ENCODE measurements at regions not wholly inside any gene's neighbourhood (a gene's known extent, or its start where the extent isn't known, plus 50 kb on each side); places are given as distances from the start of the nearest gene placed in this dataset.

DNA sequence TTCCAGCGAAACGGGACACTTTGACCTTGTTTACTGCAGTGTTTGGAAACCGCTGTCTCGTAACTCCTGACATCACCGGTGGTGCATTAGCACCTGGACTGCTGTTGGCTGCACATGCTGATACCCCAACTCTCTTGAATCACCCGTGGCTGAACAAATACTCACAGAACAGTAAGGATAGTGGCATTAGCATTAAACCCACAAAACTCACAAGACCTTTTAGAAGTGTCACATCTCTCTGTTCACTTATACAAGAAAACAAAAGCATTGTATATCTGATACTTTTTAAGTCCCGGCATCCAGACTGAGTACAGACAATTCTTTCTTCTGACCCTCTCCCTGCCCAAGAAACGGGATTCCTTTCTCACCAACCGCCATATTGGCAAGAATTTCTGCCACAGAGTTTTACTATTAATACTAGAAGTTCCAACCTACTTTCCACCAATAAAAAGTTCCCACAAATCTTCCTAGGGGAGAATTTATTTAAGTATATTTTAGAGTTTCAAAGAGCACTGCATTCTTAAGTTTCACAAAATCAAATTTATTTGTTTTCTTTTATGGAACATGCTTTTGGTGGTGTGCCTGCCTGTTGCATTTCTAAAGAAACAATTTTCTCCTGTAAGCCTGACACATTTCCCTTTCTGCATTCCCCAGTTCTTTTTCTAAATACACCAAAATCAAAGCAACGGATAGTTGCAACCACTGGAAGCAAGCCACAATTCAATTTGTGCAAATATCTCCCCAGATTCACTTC, 208.4 kb upstream of the KLF14 start:
- no peak for TF ChIP-seq EP300 (IDR thresholded peaks at IDR 0.05; ENCODE audit: borderline replicate concordance)
- TF ChIP-seq TCF12 (IDR thresholded peaks at IDR 0.05; ENCODE audit: low read depth): no peak
- TF ChIP-seq NFIC (IDR thresholded peaks at IDR 0.05): no peak
- TF ChIP-seq CEBPB (IDR thresholded peaks at IDR 0.05): no peak
- no peak for TF ChIP-seq TEAD4 (IDR thresholded peaks at IDR 0.05)
- TF ChIP-seq CREB1 (IDR thresholded peaks at IDR 0.05; ENCODE audit: low read depth): no peak
- TF ChIP-seq EGR1 (IDR thresholded peaks at IDR 0.05): no peak

DNA sequence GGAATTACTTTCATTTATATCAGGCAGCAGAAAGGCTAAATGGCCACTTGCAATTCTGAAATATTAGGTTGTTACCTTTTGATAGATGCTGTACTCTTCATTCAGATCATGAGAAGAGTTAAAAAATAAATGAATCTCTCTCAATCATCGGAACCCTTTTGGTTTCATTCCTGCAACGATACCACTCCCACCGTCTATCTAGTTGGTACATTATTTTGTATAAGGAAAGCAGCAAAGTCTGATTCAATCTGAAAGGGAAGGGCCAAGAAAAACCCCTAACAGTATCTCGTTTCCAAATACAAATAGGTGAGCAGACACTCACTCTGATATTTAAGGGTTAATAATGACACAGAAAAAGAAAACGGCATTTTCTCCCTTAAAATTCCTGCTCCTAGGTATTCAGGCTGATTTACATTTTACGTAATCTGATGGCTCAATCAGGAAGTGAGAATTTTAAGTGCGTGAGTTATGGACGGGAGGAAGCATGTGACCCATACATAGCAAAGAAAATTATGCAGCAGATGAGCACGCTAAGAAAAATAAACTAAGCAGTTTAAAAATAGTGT, 209.4 kb upstream of the KLF14 start:
- TF ChIP-seq ZBTB7A (IDR thresholded peaks at IDR 0.05; ENCODE audit: low read depth) (no peak), TAF1 (IDR thresholded peaks at IDR 0.05; ENCODE audit: low read depth) (no peak)
- TF ChIP-seq, protein P1, sequence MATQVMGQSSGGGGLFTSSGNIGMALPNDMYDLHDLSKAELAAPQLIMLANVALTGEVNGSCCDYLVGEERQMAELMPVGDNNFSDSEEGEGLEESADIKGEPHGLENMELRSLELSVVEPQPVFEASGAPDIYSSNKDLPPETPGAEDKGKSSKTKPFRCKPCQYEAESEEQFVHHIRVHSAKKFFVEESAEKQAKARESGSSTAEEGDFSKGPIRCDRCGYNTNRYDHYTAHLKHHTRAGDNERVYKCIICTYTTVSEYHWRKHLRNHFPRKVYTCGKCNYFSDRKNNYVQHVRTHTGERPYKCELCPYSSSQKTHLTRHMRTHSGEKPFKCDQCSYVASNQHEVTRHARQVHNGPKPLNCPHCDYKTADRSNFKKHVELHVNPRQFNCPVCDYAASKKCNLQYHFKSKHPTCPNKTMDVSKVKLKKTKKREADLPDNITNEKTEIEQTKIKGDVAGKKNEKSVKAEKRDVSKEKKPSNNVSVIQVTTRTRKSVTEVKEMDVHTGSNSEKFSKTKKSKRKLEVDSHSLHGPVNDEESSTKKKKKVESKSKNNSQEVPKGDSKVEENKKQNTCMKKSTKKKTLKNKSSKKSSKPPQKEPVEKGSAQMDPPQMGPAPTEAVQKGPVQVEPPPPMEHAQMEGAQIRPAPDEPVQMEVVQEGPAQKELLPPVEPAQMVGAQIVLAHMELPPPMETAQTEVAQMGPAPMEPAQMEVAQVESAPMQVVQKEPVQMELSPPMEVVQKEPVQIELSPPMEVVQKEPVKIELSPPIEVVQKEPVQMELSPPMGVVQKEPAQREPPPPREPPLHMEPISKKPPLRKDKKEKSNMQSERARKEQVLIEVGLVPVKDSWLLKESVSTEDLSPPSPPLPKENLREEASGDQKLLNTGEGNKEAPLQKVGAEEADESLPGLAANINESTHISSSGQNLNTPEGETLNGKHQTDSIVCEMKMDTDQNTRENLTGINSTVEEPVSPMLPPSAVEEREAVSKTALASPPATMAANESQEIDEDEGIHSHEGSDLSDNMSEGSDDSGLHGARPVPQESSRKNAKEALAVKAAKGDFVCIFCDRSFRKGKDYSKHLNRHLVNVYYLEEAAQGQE (IDR thresholded peaks at IDR 0.05; ENCODE audit: low read depth): no peak

DNA sequence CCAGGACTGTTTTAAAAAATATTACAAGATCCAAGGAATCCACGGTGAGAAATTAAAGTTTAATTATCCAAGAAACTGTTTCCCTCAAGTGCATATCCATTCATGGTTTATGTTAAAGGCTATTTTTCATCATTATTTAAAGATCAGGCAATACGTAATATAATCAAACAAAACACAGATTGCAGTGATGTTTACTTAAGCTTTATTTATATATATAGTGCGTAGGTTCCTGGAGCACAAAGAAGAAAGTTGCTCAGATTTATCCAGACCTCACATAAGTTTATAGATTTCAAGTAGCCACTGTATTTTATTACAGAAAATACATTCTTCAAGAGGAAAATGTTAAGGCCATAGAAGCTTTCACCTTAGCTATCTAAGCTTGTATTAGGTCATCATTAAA, 210.0 kb upstream of the KLF14 start:
- no peak for TF ChIP-seq TAF1 (IDR thresholded peaks at IDR 0.05; ENCODE audit: low read depth)

DNA sequence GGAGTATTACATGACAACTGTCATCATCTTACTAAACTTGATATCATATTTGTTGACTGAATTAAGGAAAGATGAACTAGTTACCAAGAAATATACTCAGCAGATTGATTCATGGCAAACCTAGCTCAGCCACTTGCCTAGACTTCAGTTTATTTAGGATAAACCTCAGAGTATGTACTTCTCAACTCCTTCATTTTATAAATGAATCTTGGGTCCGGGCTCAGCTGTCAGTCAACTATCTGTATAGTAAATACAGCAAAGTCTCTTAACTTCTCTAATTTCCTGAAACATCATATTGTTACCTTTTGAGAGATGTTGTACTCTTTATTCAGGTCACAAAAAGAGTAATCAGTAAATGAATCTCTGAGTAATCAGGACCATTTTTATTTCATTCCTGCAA, 211.0 kb upstream of the KLF14 start:
- TF ChIP-seq NFIC (IDR thresholded peaks at IDR 0.05): no peak
- TF ChIP-seq, protein P1 (IDR thresholded peaks at IDR 0.05; ENCODE audit: low read depth): no peak
- no peak for TF ChIP-seq EGR1 (IDR thresholded peaks at IDR 0.05)
- TF ChIP-seq ZBTB7A (IDR thresholded peaks at IDR 0.05; ENCODE audit: low read depth): no peak
- TF ChIP-seq, protein P2, sequence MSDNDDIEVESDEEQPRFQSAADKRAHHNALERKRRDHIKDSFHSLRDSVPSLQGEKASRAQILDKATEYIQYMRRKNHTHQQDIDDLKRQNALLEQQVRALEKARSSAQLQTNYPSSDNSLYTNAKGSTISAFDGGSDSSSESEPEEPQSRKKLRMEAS (IDR thresholded peaks at IDR 0.05): no peak
- no peak for TF ChIP-seq TAF1 (IDR thresholded peaks at IDR 0.05; ENCODE audit: low read depth)
- TF ChIP-seq FOXM1 (IDR thresholded peaks at IDR 0.05; ENCODE audit: borderline replicate concordance, low read depth): no peak
- no peak for TF ChIP-seq CREB1 (IDR thresholded peaks at IDR 0.05; ENCODE audit: low read depth)
- TF ChIP-seq EP300 (IDR thresholded peaks at IDR 0.05; ENCODE audit: borderline replicate concordance): no peak
- TF ChIP-seq RAD21 (IDR thresholded peaks at IDR 0.05; ENCODE audit: low read depth): no peak
- TF ChIP-seq CEBPB (IDR thresholded peaks at IDR 0.05): no peak
- TF ChIP-seq, protein P3, sequence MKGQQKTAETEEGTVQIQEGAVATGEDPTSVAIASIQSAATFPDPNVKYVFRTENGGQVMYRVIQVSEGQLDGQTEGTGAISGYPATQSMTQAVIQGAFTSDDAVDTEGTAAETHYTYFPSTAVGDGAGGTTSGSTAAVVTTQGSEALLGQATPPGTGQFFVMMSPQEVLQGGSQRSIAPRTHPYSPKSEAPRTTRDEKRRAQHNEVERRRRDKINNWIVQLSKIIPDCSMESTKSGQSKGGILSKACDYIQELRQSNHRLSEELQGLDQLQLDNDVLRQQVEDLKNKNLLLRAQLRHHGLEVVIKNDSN (IDR thresholded peaks at IDR 0.05): no peak
- no peak for TF ChIP-seq TCF12 (IDR thresholded peaks at IDR 0.05; ENCODE audit: low read depth)
- TF ChIP-seq TEAD4 (IDR thresholded peaks at IDR 0.05): no peak
- TF ChIP-seq YY1 (IDR thresholded peaks at IDR 0.05; ENCODE audit: low read depth): no peak

DNA sequence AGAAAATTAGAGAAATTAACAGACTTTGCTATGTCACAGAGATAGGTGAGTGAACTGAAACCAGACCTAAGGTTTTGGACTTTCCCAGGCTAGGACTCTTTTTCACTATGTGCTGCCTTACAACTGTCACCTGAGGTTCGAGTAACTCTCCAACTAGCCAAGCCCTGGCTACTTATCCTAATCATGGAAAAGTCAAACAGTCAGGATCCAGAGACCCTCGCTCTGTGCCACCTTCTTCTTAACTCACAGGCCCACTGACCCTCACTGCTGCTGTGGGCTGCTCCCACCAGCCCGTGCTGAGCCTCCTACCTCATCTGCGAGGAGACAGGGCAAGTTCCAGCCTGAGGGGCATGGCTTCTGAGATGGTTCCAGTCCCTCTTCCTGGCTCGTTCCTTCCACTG, 211.4 kb upstream of the KLF14 start:
- no peak for TF ChIP-seq YY1 (IDR thresholded peaks at IDR 0.05; ENCODE audit: low read depth)
- no peak for TF ChIP-seq CREB1 (IDR thresholded peaks at IDR 0.05; ENCODE audit: low read depth)
- no peak for TF ChIP-seq TCF12 (IDR thresholded peaks at IDR 0.05; ENCODE audit: low read depth)
- no peak for TF ChIP-seq NFIC (IDR thresholded peaks at IDR 0.05)
- no peak for TF ChIP-seq EGR1 (IDR thresholded peaks at IDR 0.05)
- TF ChIP-seq, protein P3 (IDR thresholded peaks at IDR 0.05): no peak
- no peak for TF ChIP-seq FOXM1 (IDR thresholded peaks at IDR 0.05; ENCODE audit: borderline replicate concordance, low read depth)
- no peak for TF ChIP-seq TEAD4 (IDR thresholded peaks at IDR 0.05)
- TF ChIP-seq CEBPB (IDR thresholded peaks at IDR 0.05): no peak
- TF ChIP-seq ZBTB7A (IDR thresholded peaks at IDR 0.05; ENCODE audit: low read depth): no peak
- no peak for TF ChIP-seq RAD21 (IDR thresholded peaks at IDR 0.05; ENCODE audit: low read depth)
- TF ChIP-seq TAF1 (IDR thresholded peaks at IDR 0.05; ENCODE audit: low read depth): no peak
- TF ChIP-seq, protein P1 (IDR thresholded peaks at IDR 0.05; ENCODE audit: low read depth): no peak
- no peak for TF ChIP-seq EP300 (IDR thresholded peaks at IDR 0.05; ENCODE audit: borderline replicate concordance)
- TF ChIP-seq, protein P2 (IDR thresholded peaks at IDR 0.05): no peak

Measured in Ishikawa (cell line).